SK-N-SH (cell line): ENCODE measurements at regions not wholly inside any gene's neighbourhood (a gene's known extent, or its start where the extent isn't known, plus 50 kb on each side); places are given as distances from the start of the nearest gene placed in this dataset.

ENCODE experiments used
- CTCF ChIA-PET: fragments of 300-600, 350-600 bp; formaldehyde crosslinking; extraction: SDS; loops from one replicate; lab custom pipeline; 2021; lab: Yijun Ruan, JAX
- POLR2A ChIA-PET: fragments of 350-600 bp; sonication (Branson Sonifier 250); formaldehyde crosslinking; extraction: SDS; loops from one replicate; lab custom pipeline; 2020; ENCODE audit warnings: antibody characterized with exemption, inconsistent platforms; lab: Yijun Ruan, JAX
- DNase-seq: peaks from one replicate; pipeline ENCODE4 v3.0.0; 2012
- H2AFZ ChIP-seq: fragments of 200-600 bp; sonication (generic); 2 replicates; pipeline ENCODE4 v1.8.1; 2016; ENCODE audit warnings: antibody characterized with exemption, mild to moderate bottlenecking, low read depth
- H3F3A ChIP-seq: fragments of 200-600 bp; sonication (generic); replicated peaks from 2 replicates; pipeline ENCODE3; 2016; ENCODE audit warnings: antibody characterized with exemption, mild to moderate bottlenecking; ENCODE audit not compliant: insufficient read depth
- H3K27ac ChIP-seq, 2 experiments: fragments of 200-500 bp in 1 of 2; fragments of 200-600 bp in 1 of 2; sonication (Bioruptor generic) in 1 of 2; sonication (generic), shearing (Covaris generic) in 1 of 2; 2 replicates each; pipeline versions ENCODE4 v1.5.1 to v1.6.1; 2014 to 2016; ENCODE audit warnings: low read depth in 2 of 2, inconsistent platforms in 1 of 2, low read length in 1 of 2, mild to moderate bottlenecking in 1 of 2, mixed read lengths in 1 of 2
- H3K27me3 ChIP-seq: fragments of 200-600 bp; sonication (generic), shearing (Covaris generic); 2 replicates; pipeline ENCODE4 v1.6.1; 2016; ENCODE audit warnings: mixed run types; ENCODE audit not compliant: insufficient read depth
- H3K36me3 ChIP-seq, 2 experiments: fragments of 200-500 bp in 1 of 2; fragments of 200-600 bp in 1 of 2; sonication (Bioruptor generic) in 1 of 2; sonication (generic) in 1 of 2; replicated peaks in 1 of 2; 2 replicates each; pipeline versions ENCODE3 to v1.5.1; 2014 to 2016; ENCODE audit warnings: low read length in 1 of 2, mild to moderate bottlenecking in 1 of 2; ENCODE audit not compliant: insufficient read depth in 2 of 2, control insufficient read depth in 1 of 2
- H3K4me1 ChIP-seq, 2 experiments: fragments of 200-500 bp in 1 of 2; fragments of 200-600 bp in 1 of 2; sonication (Bioruptor generic) in 1 of 2; sonication (generic), shearing (Covaris generic) in 1 of 2; 2 replicates each; pipeline versions ENCODE4 v1.5.1 to v1.6.1; 2014 to 2016; ENCODE audit warnings: low read depth in 1 of 2, low read length in 1 of 2, mixed run types in 1 of 2; ENCODE audit not compliant: insufficient read depth in 2 of 2, control insufficient read depth in 1 of 2
- H3K4me2 ChIP-seq: fragments of 200-600 bp; sonication (generic), shearing (Covaris generic); 2 replicates; pipeline ENCODE4 v1.6.1; 2017; ENCODE audit warnings: mixed run types
- H3K4me3 ChIP-seq, 2 experiments: fragments of 200-500 bp in 1 of 2; fragments of 200-600 bp in 1 of 2; sonication (Bioruptor generic) in 1 of 2; sonication (generic), shearing (Covaris generic) in 1 of 2; 2 replicates each; pipeline versions ENCODE4 v1.5.1 to v1.8.1; 2014 to 2016; ENCODE audit warnings: low read depth in 2 of 2, inconsistent platforms in 1 of 2, low read length in 1 of 2, mild to moderate bottlenecking in 1 of 2, mixed read lengths in 1 of 2, moderate library complexity in 1 of 2
- H3K79me2 ChIP-seq: fragments of 200-600 bp; sonication (generic); 2 replicates; pipeline ENCODE4 v1.8.1; 2017; ENCODE audit warnings: mild to moderate bottlenecking; ENCODE audit not compliant: insufficient read depth
- H3K9ac ChIP-seq: fragments of 200-600 bp; sonication (generic); 2 replicates; pipeline ENCODE4 v1.6.1; 2017; ENCODE audit warnings: mixed run types
- H3K9me2 ChIP-seq: fragments of 200-600 bp; sonication (generic); 2 replicates; pipeline ENCODE4 v1.6.1; 2017; ENCODE audit warnings: mixed run types
- H3K9me3 ChIP-seq: fragments of 200-600 bp; sonication (generic); 2 replicates; pipeline ENCODE4 v1.6.1; 2017; ENCODE audit warnings: mixed run types, mild to moderate bottlenecking, moderate library complexity
- H4K20me1 ChIP-seq: fragments of 200-600 bp; sonication (generic); 2 replicates; pipeline ENCODE4 v1.6.1; 2017; ENCODE audit warnings: mild to moderate bottlenecking, mixed run types; ENCODE audit not compliant: insufficient read depth
- ELF1 ChIP-seq: IDR thresholded peaks from 2 replicates; pipeline ENCODE4 v1.4.0; 2012
- EZH2phosphoT487 ChIP-seq: fragments of 200-600 bp; sonication (generic); IDR thresholded peaks from 2 replicates; pipeline ENCODE4 v1.6.1; 2017; ENCODE audit warnings: low read depth, mixed run types, mild to moderate bottlenecking, antibody characterized with exemption, moderate library complexity, borderline replicate concordance
- FOXJ3 ChIP-seq: sonication (generic); formaldehyde crosslinking; IDR thresholded peaks from 2 replicates; pipeline ENCODE4 v1.5.1; 2020; ENCODE audit warnings: mild to moderate bottlenecking, missing genetic modification reagents
- FOXM1 ChIP-seq: IDR thresholded peaks from 2 replicates; pipeline ENCODE4 v1.4.0; 2012; ENCODE audit warnings: low read depth, mild to moderate bottlenecking
- GABPA ChIP-seq: IDR thresholded peaks from 2 replicates; pipeline ENCODE4 v1.4.0; 2012; ENCODE audit warnings: low read depth, mild to moderate bottlenecking
- GATA2 ChIP-seq: sonication (generic); formaldehyde crosslinking; IDR thresholded peaks from 2 replicates; pipeline ENCODE4 v1.5.0; 2020; ENCODE audit warnings: mild to moderate bottlenecking, missing genetic modification reagents
- IRF3 ChIP-seq: fragments of 150-350 bp; IDR thresholded peaks from 2 replicates; pipeline ENCODE4 v1.6.1; 2016; ENCODE audit warnings: mild to moderate bottlenecking, low read depth, low read length
- MAX ChIP-seq: IDR thresholded peaks from 2 replicates; pipeline ENCODE4 v1.4.0; 2012; ENCODE audit warnings: low read depth
- MEF2A ChIP-seq: IDR thresholded peaks from 2 replicates; pipeline ENCODE4 v1.4.0; 2012; ENCODE audit warnings: low read depth, borderline replicate concordance
- NFIC ChIP-seq: IDR thresholded peaks from 2 replicates; pipeline ENCODE4 v1.4.0; 2012; ENCODE audit warnings: borderline replicate concordance
- NRF1 ChIP-seq: IDR thresholded peaks from 2 replicates; pipeline ENCODE4 v1.6.1; 2012; ENCODE audit warnings: low read depth, mild to moderate bottlenecking, low read length
- POLR2AphosphoS5 ChIP-seq: IDR thresholded peaks from 2 replicates; pipeline ENCODE4 v1.6.1; 2012; ENCODE audit warnings: low read depth, low read length
- RAD21 ChIP-seq: IDR thresholded peaks from 2 replicates; pipeline ENCODE4 v1.6.1; 2012; ENCODE audit warnings: mild to moderate bottlenecking, low read length
- RCOR1 ChIP-seq: fragments of 150-350 bp; IDR thresholded peaks from 2 replicates; pipeline ENCODE4 v1.6.1; 2017; ENCODE audit warnings: antibody characterized with exemption, low read length
- REST ChIP-seq: IDR thresholded peaks from 2 replicates; pipeline ENCODE4 v1.6.1; 2012; ENCODE audit warnings: mild to moderate bottlenecking, low read depth, low read length, moderate library complexity
- RXRA ChIP-seq: IDR thresholded peaks from 2 replicates; pipeline ENCODE4 v1.4.0; 2012; ENCODE audit warnings: low read depth, mild to moderate bottlenecking, borderline replicate concordance
- TAF1 ChIP-seq: IDR thresholded peaks from 2 replicates; pipeline ENCODE4 v1.6.1; 2012; ENCODE audit warnings: low read depth, mild to moderate bottlenecking, low read length, moderate library complexity, borderline replicate concordance
- TCF12 ChIP-seq: IDR thresholded peaks from 2 replicates; pipeline ENCODE4 v1.4.0; 2012
- YY1 ChIP-seq: IDR thresholded peaks from 2 replicates; pipeline ENCODE4 v1.4.0; 2012; ENCODE audit warnings: low read depth, mild to moderate bottlenecking
- ZBTB33 ChIP-seq: IDR thresholded peaks from 2 replicates; pipeline ENCODE4 v1.4.0; 2012; ENCODE audit warnings: low read depth, borderline replicate concordance
- WGBS: methylation state at CpG from one replicate; pipeline ENCODE4 v1.1.6; 2017; ENCODE audit warnings: low lambda C conversion rate; 5-methylcytosine and 5-hydroxymethylcytosine counted together

- H3K36me3 ChIP-seq = no peaks in the 10 kb centered on the region
- WGBS = 88% methylated on average over 5 of the region's 5 CpGs
- H3K9ac ChIP-seq = no peak overlapping the region
- H3K9me3 ChIP-seq = no peaks in the 10 kb centered on the region
- ChIA-PET POLR2A (no interaction called here), CTCF (no interaction called here)
- peaks cover 3% of the 10 kb centered on the region for H3F3A ChIP-seq
- TF ChIP-seq GABPA = no peak
- no peaks in the 10 kb centered on the region for H3K27me3 ChIP-seq
- H4K20me1 ChIP-seq = no peaks in the 10 kb centered on the region
- H3K27ac ChIP-seq = no peak overlapping the region
- DNase-seq = no peak
- no peak overlapping the region for H3K4me2 ChIP-seq
- no peaks in the 10 kb centered on the region for H3K4me1 ChIP-seq
- H2AFZ ChIP-seq = no peak overlapping the region
- 0 out of 2 replicates have a peak, but pooled peaks cover 3% of the 10 kb centered on the region for H3K9me2 ChIP-seq
- no peak overlapping the region for H3K4me3 ChIP-seq
- no peaks in the 10 kb centered on the region for H3K79me2 ChIP-seq
Measured at GRCh38 chr10:36476399-36476798, 649.0 kb upstream of the ANKRD30A start.

GRCh38 chr10:36475746-36476145 is 649.7 kb upstream of the ANKRD30A start:
- Histone ChIP-seq H3K4me1 (no peaks in the 10 kb centered on the region), H2AFZ (no peak overlapping the region), H3K9me2 (0 out of 2 replicates have a peak, but pooled peaks cover 3% of the 10 kb centered on the region), H3K4me3 (no peak overlapping the region), H3K9me3 (no peaks in the 10 kb centered on the region), H3K27ac (no peak overlapping the region), H3K79me2 (no peaks in the 10 kb centered on the region), H3K36me3 (no peaks in the 10 kb centered on the region), H3F3A (peaks cover 3% of the 10 kb centered on the region), H3K4me2 (no peak overlapping the region), H4K20me1 (no peaks in the 10 kb centered on the region), H3K9ac (no peak overlapping the region)
- no peak for DNase-seq
- 84% methylated on average over 1 of the region's 1 CpG for WGBS
- TF ChIP-seq IRF3 (no peak), FOXJ3 (CRISPR knock-in tag) (no peak), RAD21 (no peak), GABPA (no peak), RXRA (no peak), MAX (no peak), NRF1 (no peak), POLR2AphosphoS5 (no peak), TAF1 (no peak), MEF2A (no peak), TCF12 (no peak), ZBTB33 (no peak), EZH2phosphoT487 (no peak), YY1 (no peak), ELF1 (no peak), FOXM1 (no peak), RCOR1 (no peak), NFIC (no peak), GATA2 (CRISPR knock-in tag) (no peak), REST (no peak)
- TF ChIP-seq, all 33 proteins: peak for 0
- POLR2A ChIA-PET = no interaction called here
- no peaks in the 10 kb centered on the region for H3K27me3 ChIP-seq
- CTCF ChIA-PET = interaction anchor here (0.6 to 1.5 kb wide), 2 partner anchors 9 to 1120 kb away, joined by 3 read pairs; no protein-coding TSS in a partner anchor
